ENCODE measurements at regions not wholly inside any gene's neighbourhood (a gene's known extent, or its start where the extent isn't known, plus 50 kb on each side); places are given as distances from the start of the nearest gene placed in this dataset.

- no peak for DNase-seq
Measured at GRCh38 chr6:3640868-3641267, 110.6 kb downstream of the PXDC1 start.

- DNase-seq = no peak
Measured at GRCh38 chr6:3638662-3639061, 112.9 kb downstream of the PXDC1 start.

GRCh38 chr6:3636060-3636459 lies 115.5 kb downstream of the PXDC1 start:
- no peak for DNase-seq

GRCh38 chr6:3635482-3635881 lies 116.0 kb downstream of the PXDC1 start:
- no peak for DNase-seq

GRCh38 chr6:3634280-3634816 lies 117.2 kb downstream of the PXDC1 start:
- DNase-seq = no peak

- no peak for DNase-seq
Measured at GRCh38 chr6:3633711-3634110, 117.8 kb downstream of the PXDC1 start.

- no peak for DNase-seq
Measured at GRCh38 chr6:3631877-3632276, 119.6 kb downstream of the PXDC1 start.

- DNase-seq = no peak
Measured at GRCh38 chr6:3631186-3631585, 120.3 kb downstream of the PXDC1 start.

- no peak for DNase-seq
Measured at GRCh38 chr6:3630258-3630835, 121.2 kb downstream of the PXDC1 start.

- DNase-seq = no peak
Measured at GRCh38 chr6:3627956-3628835, 123.3 kb downstream of the PXDC1 start.

- DNase-seq = peak; percentile 32
Measured at GRCh38 chr6:3627501-3627900, 124.0 kb downstream of the PXDC1 start.

- no peak for DNase-seq
Measured at GRCh38 chr6:3625980-3626563, 125.4 kb downstream of the PXDC1 start.

GRCh38 chr6:3625149-3625979 lies 126.1 kb downstream of the PXDC1 start:
- DNase-seq = no peak

- DNase-seq = no peak
Measured at GRCh38 chr6:3624250-3625136, 127.0 kb downstream of the PXDC1 start.

GRCh38 chr6:3623451-3624249 lies 127.9 kb downstream of the PXDC1 start:
- DNase-seq = no peak

GRCh38 chr6:3621411-3621810 lies 130.1 kb downstream of the PXDC1 start:
- no peak for DNase-seq

GRCh38 chr6:3620937-3621336 lies 130.6 kb downstream of the PXDC1 start:
- DNase-seq = no peak

- DNase-seq = no peak
Measured at GRCh38 chr6:3620389-3620788, 131.1 kb downstream of the PXDC1 start.

GRCh38 chr6:3619800-3620199 lies 131.7 kb downstream of the PXDC1 start:
- DNase-seq = no peak

- DNase-seq = no peak
Measured at GRCh38 chr6:3619201-3619600, 132.3 kb downstream of the PXDC1 start.

GRCh38 chr6:3618642-3619041 lies 132.9 kb downstream of the PXDC1 start:
- DNase-seq = no peak
